A673 (cell line): ENCODE measurements at regions not wholly inside any gene's neighbourhood (a gene's known extent, or its start where the extent isn't known, plus 50 kb on each side); places are given as distances from the start of the nearest gene placed in this dataset.

Source experiments
- BruUV-seq: library from RNA; stranded (reverse); fragments of 400-500 nt; replicated peaks from 2 replicates; lab custom pipeline; 2021; lab: Mats Ljungman, UMichigan
- CTCF ChIA-PET: fragments of 300-600 bp; sonication (Branson Sonifier 250); formaldehyde crosslinking; loops from one replicate; lab custom pipeline; 2022; ENCODE audit warnings: antibody characterized with exemption; lab: Charles Lee
- POLR2A ChIA-PET: fragments of 300-600 bp; sonication (Branson Sonifier 250); formaldehyde crosslinking; loops from one replicate; lab custom pipeline; 2022; ENCODE audit warnings: antibody characterized with exemption; ENCODE audit not compliant: low non-redundant PET; lab: Charles Lee
- DNase-seq: peaks from one replicate; pipeline ENCODE4 v3.0.0-alpha.2; 2015; ENCODE audit warnings: low spot score
- H3K27ac ChIP-seq: fragments of 200-600 bp; sonication (generic); 2 replicates; pipeline ENCODE4 v1.5.1; 2016; ENCODE audit warnings: mixed run types, low read depth, mild to moderate bottlenecking, mixed read lengths, antibody characterized with exemption, low read length; ENCODE audit not compliant: poor library complexity, severe bottlenecking
- H3K27me3 ChIP-seq: fragments of 200-600 bp; sonication (generic); replicated peaks from 2 replicates; pipeline ENCODE4 v1.6.1; 2017; ENCODE audit warnings: mixed run types, low read depth, mild to moderate bottlenecking, mixed read lengths, antibody characterized with exemption, low read length; ENCODE audit not compliant: insufficient read depth, poor library complexity
- H3K36me3 ChIP-seq: fragments of 200-600 bp; sonication (generic); 2 replicates; pipeline ENCODE4 v1.6.1; 2016; ENCODE audit warnings: mixed run types, mild to moderate bottlenecking, mixed read lengths, antibody characterized with exemption, low read length; ENCODE audit not compliant: insufficient read depth, poor library complexity, severe bottlenecking
- H3K4me1 ChIP-seq: fragments of 200-600 bp; sonication (generic); 2 replicates; pipeline ENCODE4 v1.6.1; 2017; ENCODE audit warnings: mixed run types, mild to moderate bottlenecking, mixed read lengths, antibody characterized with exemption, low read length; ENCODE audit not compliant: insufficient read depth, poor library complexity, severe bottlenecking
- H3K4me3 ChIP-seq: fragments of 200-600 bp; sonication (generic); 2 replicates; pipeline ENCODE4 v1.5.1; 2016; ENCODE audit warnings: low read depth, mixed run types, mild to moderate bottlenecking, mixed read lengths, low read length; ENCODE audit not compliant: poor library complexity, severe bottlenecking
- H3K9me3 ChIP-seq: fragments of 200-600 bp; sonication (generic); 2 replicates; pipeline ENCODE4 v1.6.1; 2016; ENCODE audit warnings: mixed run types, low read depth, mild to moderate bottlenecking, mixed read lengths, antibody characterized with exemption, low read length; ENCODE audit not compliant: poor library complexity, severe bottlenecking
- EZH2 ChIP-seq: fragments of 200-600 bp; sonication (generic); IDR thresholded peaks from 2 replicates; pipeline ENCODE4 v1.6.1; 2017; ENCODE audit warnings: borderline replicate concordance, low read depth, mild to moderate bottlenecking, mixed read lengths, antibody characterized with exemption, low read length; ENCODE audit not compliant: poor library complexity, severe bottlenecking
- intact Hi-C: fragments of 100-400 bp; cut with micrococcal nuclease; formaldehyde crosslinking; loops from one replicate; pipeline ENCODE4 v1.10.0; 2022; ENCODE audit not compliant: unreplicated experiment
- TF ChIP-seq, protein P1 (sequence below): fragments of 300-800, 200-600 bp; sonication (generic); conservative IDR thresholded peaks from 2 replicates; pipeline ENCODE4 v1.5.1; 2017; ENCODE audit warnings: low read depth, mild to moderate bottlenecking, antibody characterized with exemption, low read length, moderate library complexity, mixed read lengths

DNA sequence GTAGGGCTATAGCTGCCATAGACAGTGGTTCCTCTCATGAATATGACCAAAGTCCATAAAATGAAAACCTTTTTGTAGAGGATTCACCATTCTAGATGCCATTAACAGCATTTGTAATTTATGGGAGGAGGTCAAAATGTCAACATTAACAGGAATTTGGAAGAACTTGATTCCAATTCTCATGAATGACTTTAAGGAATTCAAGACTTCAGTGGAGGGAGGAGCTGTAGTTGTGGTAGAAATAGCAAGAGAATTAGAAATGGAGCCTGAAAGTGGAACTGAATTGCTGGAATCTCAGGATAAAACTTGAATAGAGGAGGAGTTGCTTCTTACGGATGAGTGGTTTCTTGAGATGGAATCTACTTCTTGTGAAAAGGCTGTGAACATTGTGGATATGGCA is 65.4 kb upstream of the ESRRG start:
- TF ChIP-seq, protein P1, sequence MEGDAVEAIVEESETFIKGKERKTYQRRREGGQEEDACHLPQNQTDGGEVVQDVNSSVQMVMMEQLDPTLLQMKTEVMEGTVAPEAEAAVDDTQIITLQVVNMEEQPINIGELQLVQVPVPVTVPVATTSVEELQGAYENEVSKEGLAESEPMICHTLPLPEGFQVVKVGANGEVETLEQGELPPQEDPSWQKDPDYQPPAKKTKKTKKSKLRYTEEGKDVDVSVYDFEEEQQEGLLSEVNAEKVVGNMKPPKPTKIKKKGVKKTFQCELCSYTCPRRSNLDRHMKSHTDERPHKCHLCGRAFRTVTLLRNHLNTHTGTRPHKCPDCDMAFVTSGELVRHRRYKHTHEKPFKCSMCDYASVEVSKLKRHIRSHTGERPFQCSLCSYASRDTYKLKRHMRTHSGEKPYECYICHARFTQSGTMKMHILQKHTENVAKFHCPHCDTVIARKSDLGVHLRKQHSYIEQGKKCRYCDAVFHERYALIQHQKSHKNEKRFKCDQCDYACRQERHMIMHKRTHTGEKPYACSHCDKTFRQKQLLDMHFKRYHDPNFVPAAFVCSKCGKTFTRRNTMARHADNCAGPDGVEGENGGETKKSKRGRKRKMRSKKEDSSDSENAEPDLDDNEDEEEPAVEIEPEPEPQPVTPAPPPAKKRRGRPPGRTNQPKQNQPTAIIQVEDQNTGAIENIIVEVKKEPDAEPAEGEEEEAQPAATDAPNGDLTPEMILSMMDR: no peak
- no peak for TF ChIP-seq EZH2
- no peak for DNase-seq
- Histone ChIP-seq H3K4me3 (no peak overlapping the region), H3K4me1 (no peaks in the 10 kb centered on the region), H3K36me3 (no peaks in the 10 kb centered on the region), H3K9me3 (no peaks in the 10 kb centered on the region), H3K27ac (no peak overlapping the region), H3K27me3 (no peaks in the 10 kb centered on the region)
- POLR2A ChIA-PET: no interaction called here
- BruUV-seq: no TSS peak
- intact Hi-C loops: no loop called here
- CTCF ChIA-PET: no interaction called here

DNA sequence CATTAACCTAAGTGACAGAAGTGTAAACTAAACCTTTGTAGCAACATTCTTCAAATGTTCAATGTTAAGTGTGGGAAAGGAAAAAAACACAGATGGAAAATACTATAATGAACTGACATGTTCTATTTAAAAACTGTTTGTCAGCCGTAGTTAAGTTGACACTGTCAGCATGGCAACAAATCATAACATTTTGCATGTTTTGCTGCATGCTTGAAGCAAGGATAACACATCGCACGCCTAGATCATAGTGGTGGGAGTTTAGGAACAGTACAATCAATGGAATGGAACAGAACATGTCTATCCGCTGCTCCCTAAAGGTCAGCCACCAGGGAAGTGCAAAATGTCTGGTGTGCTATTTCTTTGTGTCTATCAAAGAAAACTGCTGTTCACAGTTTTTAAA is 62.5 kb upstream of the ESRRG start:
- Histone ChIP-seq H3K27ac (no peak overlapping the region), H3K36me3 (no peaks in the 10 kb centered on the region), H3K9me3 (no peaks in the 10 kb centered on the region), H3K4me3 (no peak overlapping the region), H3K27me3 (no peaks in the 10 kb centered on the region), H3K4me1 (no peaks in the 10 kb centered on the region)
- POLR2A ChIA-PET: no interaction called here
- DNase-seq: no peak
- CTCF ChIA-PET: no interaction called here
- intact Hi-C loops: no loop called here
- TF ChIP-seq, protein P1: no peak
- no peak for TF ChIP-seq EZH2
- no TSS peak for BruUV-seq

- Histone ChIP-seq H3K4me1 (no peaks in the 10 kb centered on the region), H3K27ac (no peak overlapping the region), H3K9me3 (no peaks in the 10 kb centered on the region), H3K27me3 (no peaks in the 10 kb centered on the region), H3K4me3 (no peak overlapping the region), H3K36me3 (no peaks in the 10 kb centered on the region)
- CTCF ChIA-PET: no interaction called here
- BruUV-seq: no TSS peak
- no peak for DNase-seq
- TF ChIP-seq, protein P1: no peak
- TF ChIP-seq EZH2: no peak
- POLR2A ChIA-PET: no interaction called here
- intact Hi-C loops: no loop called here
Observed at GRCh38 chr1:216785221-216785620, 62.0 kb upstream of the ESRRG start.
